H1 (cell line): ENCODE measurements at regions not wholly inside any gene's neighbourhood (a gene's known extent, or its start where the extent isn't known, plus 50 kb on each side); places are given as distances from the start of the nearest gene placed in this dataset.

ENCODE experiments used
- CTCF ChIA-PET: fragments of 300-600 bp; sonication (Branson Sonifier 250); formaldehyde crosslinking; loops from one replicate; lab custom pipeline; 2021; ENCODE audit not compliant: partially characterized antibody; lab: Charles Lee
- POLR2A ChIA-PET: fragments of 300-600 bp; sonication (Branson Sonifier 250); formaldehyde crosslinking; loops from one replicate; lab custom pipeline; 2021; ENCODE audit warnings: inconsistent platforms; ENCODE audit not compliant: partially characterized antibody; lab: Charles Lee
- DNase-seq, 2 experiments: peaks; one replicate each; pipeline versions ENCODE4 v3.0.0 to v3.0.0-alpha.2; 2010 to 2022; ENCODE audit warnings: low spot score in 2 of 2, low read depth in 1 of 2, mixed read lengths in 1 of 2
- FAIRE-seq: peaks from 2 replicates; lab custom pipeline; 2011; peaks lifted over from hg19 to GRCh38; lab: Jason Lieb, UNC
- H2AFZ ChIP-seq: 2 replicates; pipeline ENCODE4 v1.8.1; 2012; ENCODE audit warnings: low read length, inconsistent platforms
- H2AK5ac ChIP-seq: 2 replicates; pipeline ENCODE4 v1.6.1; 2013; ENCODE audit warnings: low read depth, low read length
- H2BK120ac ChIP-seq: replicated peaks from 2 replicates; pipeline ENCODE3; 2013; ENCODE audit warnings: low read depth, low read length, inconsistent platforms
- H2BK12ac ChIP-seq: 2 replicates; pipeline ENCODE4 v1.6.1; 2013; ENCODE audit warnings: low read depth, low read length
- H2BK15ac ChIP-seq: 2 replicates; pipeline ENCODE4 v1.6.1; 2013; ENCODE audit warnings: low read length
- H2BK20ac ChIP-seq: 2 replicates; pipeline ENCODE4 v1.6.1; 2013; ENCODE audit warnings: low read length
- H2BK5ac ChIP-seq: 2 replicates; pipeline ENCODE4 v1.6.1; 2013; ENCODE audit warnings: low read depth, low read length
- H3K14ac ChIP-seq: 2 replicates; pipeline ENCODE4 v1.6.1; 2013; ENCODE audit warnings: inconsistent platforms; ENCODE audit not compliant: insufficient read length
- H3K18ac ChIP-seq: 2 replicates; pipeline ENCODE4 v1.6.1; 2013; ENCODE audit warnings: low read length; ENCODE audit errors: extremely low read depth
- H3K23ac ChIP-seq: 2 replicates; pipeline ENCODE4 v1.6.1; 2013; ENCODE audit warnings: inconsistent platforms; ENCODE audit not compliant: insufficient read length
- H3K23me2 ChIP-seq: 2 replicates; pipeline ENCODE4 v1.6.1; 2013; ENCODE audit warnings: low read depth, low read length
- H3K27ac ChIP-seq: 2 replicates; pipeline ENCODE4 v1.6.1; 2011; ENCODE audit warnings: low read depth, low read length, inconsistent platforms
- H3K27me3 ChIP-seq, 4 experiments: replicated peaks in 1 of 4; 1 replicate in 1 of 4; 2 replicates in 3 of 4; pipeline versions ENCODE4 v1.6.1 to v1.8.1; 2011 to 2013; ENCODE audit warnings: low read length in 3 of 4, mild to moderate bottlenecking in 3 of 4, inconsistent platforms in 2 of 4, mixed read lengths in 2 of 4, moderate library complexity in 1 of 4; ENCODE audit not compliant: control insufficient read depth in 3 of 4, insufficient read depth in 3 of 4; ENCODE audit errors: extremely low read depth in 1 of 4
- H3K36me3 ChIP-seq, 4 experiments: 2 replicates each; pipeline versions ENCODE4 v1.6.1 to v1.8.1; 2011 to 2013; ENCODE audit warnings: mild to moderate bottlenecking in 4 of 4, low read length in 3 of 4, moderate library complexity in 2 of 4, control low read depth in 1 of 4, inconsistent platforms in 1 of 4; ENCODE audit not compliant: insufficient read depth in 4 of 4, control insufficient read depth in 2 of 4
- H3K4ac ChIP-seq: replicated peaks from 2 replicates; pipeline ENCODE3; 2013; ENCODE audit warnings: low read length, low read depth, mixed read lengths, inconsistent platforms; ENCODE audit not compliant: insufficient read length
- H3K4me1 ChIP-seq, 4 experiments: replicated peaks in 1 of 4; 1 replicate in 1 of 4; 2 replicates in 3 of 4; pipeline versions ENCODE4 v1.6.1 to v1.8.1; 2011 to 2013; ENCODE audit warnings: low read length in 3 of 4, inconsistent platforms in 2 of 4, mixed read lengths in 1 of 4; ENCODE audit not compliant: insufficient read depth in 4 of 4, control insufficient read depth in 3 of 4
- H3K4me2 ChIP-seq, 2 experiments: 2 replicates each; pipeline versions ENCODE4 v1.6.1 to v1.8.1; 2011 to 2013; ENCODE audit warnings: low read depth in 2 of 2, low read length in 2 of 2, control low read depth in 1 of 2, inconsistent platforms in 1 of 2, mild to moderate bottlenecking in 1 of 2; ENCODE audit not compliant: insufficient read depth in 1 of 2
- H3K4me3 ChIP-seq, 4 experiments: fragments of 200-600, 300-600 bp in 1 of 4; sonication (generic), shearing (Covaris generic), sonication (Bioruptor Twin) in 1 of 4; 2 replicates each; pipeline versions ENCODE4 v1.5.1 to v1.8.1; 2011 to 2016; ENCODE audit warnings: low read length in 4 of 4, low read depth in 3 of 4, control low read depth in 2 of 4, inconsistent platforms in 2 of 4, mild to moderate bottlenecking in 2 of 4, mixed read lengths in 1 of 4, moderate library complexity in 1 of 4; ENCODE audit not compliant: insufficient read depth in 2 of 4; ENCODE audit errors: extremely low read depth in 1 of 4
- H3K56ac ChIP-seq: replicated peaks from 2 replicates; pipeline ENCODE3; 2013; ENCODE audit warnings: low read depth, mild to moderate bottlenecking, mixed read lengths, low read length, inconsistent platforms; ENCODE audit not compliant: insufficient read length
- H3K79me1 ChIP-seq: 2 replicates; pipeline ENCODE4 v1.6.1; 2013; ENCODE audit warnings: low read depth, low read length, control low read depth
- H3K79me2 ChIP-seq, 2 experiments: 2 replicates each; pipeline versions ENCODE4 v1.6.1 to v1.8.1; 2012 to 2013; ENCODE audit warnings: low read length in 2 of 2, mild to moderate bottlenecking in 2 of 2, inconsistent platforms in 1 of 2; ENCODE audit not compliant: insufficient read depth in 2 of 2, control insufficient read depth in 1 of 2
- H3K9ac ChIP-seq, 4 experiments: replicated peaks in 1 of 4; 1 replicate in 1 of 4; 2 replicates in 3 of 4; pipeline versions ENCODE4 v1.6.1 to v1.8.1; 2011 to 2013; ENCODE audit warnings: low read depth in 3 of 4, low read length in 3 of 4, control low read depth in 2 of 4, mild to moderate bottlenecking in 2 of 4, moderate library complexity in 2 of 4, inconsistent platforms in 1 of 4; ENCODE audit errors: extremely low read depth in 1 of 4
- H3K9me3 ChIP-seq, 2 experiments: 2 replicates each; pipeline versions ENCODE4 v1.6.1 to v1.8.1; 2012 to 2013; ENCODE audit warnings: mild to moderate bottlenecking in 2 of 2, moderate library complexity in 2 of 2, control low read depth in 1 of 2, inconsistent platforms in 1 of 2, low read depth in 1 of 2, low read length in 1 of 2, mixed read lengths in 1 of 2; ENCODE audit not compliant: insufficient read depth in 2 of 2
- H4K20me1 ChIP-seq, 2 experiments: replicated peaks in 1 of 2; 2 replicates each; pipeline versions ENCODE3 to v1.8.1; 2011 to 2013; ENCODE audit warnings: inconsistent platforms in 2 of 2, low read length in 2 of 2, mild to moderate bottlenecking in 1 of 2; ENCODE audit not compliant: insufficient read depth in 2 of 2, control insufficient read depth in 1 of 2
- H4K5ac ChIP-seq: 2 replicates; pipeline ENCODE4 v1.6.1; 2013; ENCODE audit warnings: low read length, low read depth, mixed read lengths, inconsistent platforms; ENCODE audit not compliant: insufficient read length
- H4K8ac ChIP-seq: 2 replicates; pipeline ENCODE4 v1.8.0; 2013; ENCODE audit warnings: mild to moderate bottlenecking, moderate library complexity, low read length, inconsistent platforms; ENCODE audit not compliant: insufficient read depth; ENCODE audit errors: extremely low read depth
- H4K91ac ChIP-seq: replicated peaks from 2 replicates; pipeline ENCODE3; 2013; ENCODE audit warnings: low read length, mixed read lengths, inconsistent platforms; ENCODE audit not compliant: insufficient read length
- RBBP5 ChIP-seq: IDR thresholded peaks from 2 replicates; pipeline ENCODE4 v1.7.1; 2012; ENCODE audit warnings: low read depth, mild to moderate bottlenecking, inconsistent platforms, low read length, moderate library complexity, borderline replicate concordance
- RNF2 ChIP-seq: fragments of 200-900, 300-1000 bp; sonication (generic); IDR thresholded peaks from 2 replicates; pipeline ENCODE4 v1.7.1; 2016; ENCODE audit warnings: borderline replicate concordance, low read depth, mild to moderate bottlenecking, antibody characterized with exemption, low read length; ENCODE audit not compliant: poor library complexity, severe bottlenecking; ENCODE audit errors: missing control alignments
- WGBS, 2 experiments: shearing (Covaris generic) in 1 of 2; methylation state at CpG; one replicate each; pipeline versions ENCODE4 v1.1.6 to v1.1.7; 2013 to 2015; ENCODE audit warnings: low lambda C conversion rate in 2 of 2, mixed read lengths in 2 of 2, inconsistent platforms in 1 of 2, low coverage in 1 of 2, missing lambda C conversion rate in 1 of 2; ENCODE audit not compliant: insufficient replicate concordance in 2 of 2, insufficient coverage in 1 of 2, insufficient read length in 1 of 2; ENCODE audit errors: extremely low coverage in 1 of 2, missing lambda C conversion rate in 1 of 2; 5-methylcytosine and 5-hydroxymethylcytosine counted together
- TF ChIP-seq, protein P1 (sequence below), 3 experiments: IDR thresholded peaks; 1 replicate in 2 of 3; 2 replicates in 1 of 3; pipeline versions ENCODE4 v1.5.1 to v1.6.1; 2011; ENCODE audit warnings: low read length in 3 of 3, mild to moderate bottlenecking in 3 of 3, inconsistent platforms in 2 of 3, low read depth in 1 of 3, moderate library complexity in 1 of 3; ENCODE audit not compliant: insufficient read depth in 1 of 3; ENCODE audit errors: control extremely low read depth in 1 of 3

GRCh38 chr11:93959663-93960062 lies 61.5 kb upstream of the HEPHL1 start:
- 80% methylated on average over 5 of the region's 5 CpGs; no CpG with 5 or more reads in 1 of the 2 experiments for WGBS, 2 experiments
- Histone ChIP-seq H3K56ac (no peak overlapping the region), H4K5ac (no peak overlapping the region), H3K23ac (no peak overlapping the region), H3K79me2 (no peaks in the 10 kb centered on the region), H3K4me3 (no peak overlapping the region), H3K4me1 (no peaks in the 10 kb centered on the region), H2AFZ (no peak overlapping the region)
- TF ChIP-seq, protein P1, sequence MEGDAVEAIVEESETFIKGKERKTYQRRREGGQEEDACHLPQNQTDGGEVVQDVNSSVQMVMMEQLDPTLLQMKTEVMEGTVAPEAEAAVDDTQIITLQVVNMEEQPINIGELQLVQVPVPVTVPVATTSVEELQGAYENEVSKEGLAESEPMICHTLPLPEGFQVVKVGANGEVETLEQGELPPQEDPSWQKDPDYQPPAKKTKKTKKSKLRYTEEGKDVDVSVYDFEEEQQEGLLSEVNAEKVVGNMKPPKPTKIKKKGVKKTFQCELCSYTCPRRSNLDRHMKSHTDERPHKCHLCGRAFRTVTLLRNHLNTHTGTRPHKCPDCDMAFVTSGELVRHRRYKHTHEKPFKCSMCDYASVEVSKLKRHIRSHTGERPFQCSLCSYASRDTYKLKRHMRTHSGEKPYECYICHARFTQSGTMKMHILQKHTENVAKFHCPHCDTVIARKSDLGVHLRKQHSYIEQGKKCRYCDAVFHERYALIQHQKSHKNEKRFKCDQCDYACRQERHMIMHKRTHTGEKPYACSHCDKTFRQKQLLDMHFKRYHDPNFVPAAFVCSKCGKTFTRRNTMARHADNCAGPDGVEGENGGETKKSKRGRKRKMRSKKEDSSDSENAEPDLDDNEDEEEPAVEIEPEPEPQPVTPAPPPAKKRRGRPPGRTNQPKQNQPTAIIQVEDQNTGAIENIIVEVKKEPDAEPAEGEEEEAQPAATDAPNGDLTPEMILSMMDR (IDR thresholded peaks at IDR 0.05; ENCODE audit: control extremely low read depth in 1 of 3, insufficient read depth in 1 of 3, low read depth in 1 of 3, low read length in 3 of 3): no peak
- TF ChIP-seq RNF2 (no peak), RBBP5 (no peak)
- TF ChIP-seq, all 59 proteins: peak for 0
- H2BK12ac ChIP-seq: no peak overlapping the region
- no peak overlapping the region for H2AK5ac ChIP-seq
- no peak overlapping the region for H3K4me2 ChIP-seq
- H3K4ac ChIP-seq: no peak overlapping the region
- H4K8ac ChIP-seq: no peak overlapping the region
- no peak overlapping the region for H3K9ac ChIP-seq
- no peaks in the 10 kb centered on the region for H3K79me1 ChIP-seq
- no peaks in the 10 kb centered on the region for H3K27me3 ChIP-seq
- ChIA-PET CTCF (interaction anchor here (1.2 to 1.4 kb wide), 4 partner anchors 10 to 224 kb away, joined by 3 to 4 read pairs (median 3); no protein-coding TSS in a partner anchor), POLR2A (interaction anchor here (1.5 kb wide), 1 partner anchor 169 kb away, joined by 4 read pairs; the partner anchor contains the start of gene PANX1)
- no peak overlapping the region for H2BK120ac ChIP-seq
- no peaks in the 10 kb centered on the region for H4K20me1 ChIP-seq
- no peak overlapping the region for H3K14ac ChIP-seq
- H3K9me3 ChIP-seq: no peaks in the 10 kb centered on the region; a peak in 1 of 4 replicates
- H2BK5ac ChIP-seq: no peak overlapping the region
- H2BK20ac ChIP-seq: no peak overlapping the region
- no peak overlapping the region for H4K91ac ChIP-seq
- no peak overlapping the region for H2BK15ac ChIP-seq
- no peaks in the 10 kb centered on the region for H3K36me3 ChIP-seq
- no peak for DNase-seq
- no peaks in the 10 kb centered on the region for H3K23me2 ChIP-seq
- FAIRE-seq: no peak
- H3K18ac ChIP-seq: no peak overlapping the region
- no peak overlapping the region for H3K27ac ChIP-seq
